ENCODE measurements at regions not wholly inside any gene's neighbourhood (a gene's known extent, or its start where the extent isn't known, plus 50 kb on each side); places are given as distances from the start of the nearest gene placed in this dataset.

DNA sequence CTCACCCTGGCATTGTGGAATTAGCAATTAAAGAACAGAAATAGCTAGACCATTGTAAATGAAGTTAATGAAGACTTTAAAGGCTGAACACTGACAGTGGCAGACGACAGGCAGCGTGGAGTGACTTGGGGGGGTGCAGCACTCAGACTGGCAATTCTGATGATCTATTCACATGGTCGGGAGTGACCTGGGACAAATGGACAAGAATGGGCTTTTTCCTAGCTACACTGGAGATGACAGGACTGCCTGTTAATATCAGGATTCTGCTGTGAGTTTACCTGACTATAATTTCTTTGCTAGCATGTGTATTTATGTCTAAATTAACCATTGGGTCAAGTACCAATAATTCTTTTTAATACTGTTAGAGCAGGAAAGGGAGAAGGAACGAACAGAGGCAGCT is 199.6 kb downstream of the FBXO15 start:
- 42 to 68% methylated on average over 3 to 4 of the region's 4 CpGs for WGBS, 2 donors (ENCODE audit: low coverage in 1 of 2)
- in situ Hi-C loops (cut with MboI; ENCODE audit: low pct_ligation_motif_present in 1 of 4, low pct_unique_long_range_greater_than_20kb in 1 of 4, low sequenced_read_pairs in 3 of 4), result loop anchor here in 1 of 4 donors (25.0 kb wide), 1 partner anchor 111 kb away; no protein-coding TSS in a partner anchor

DNA sequence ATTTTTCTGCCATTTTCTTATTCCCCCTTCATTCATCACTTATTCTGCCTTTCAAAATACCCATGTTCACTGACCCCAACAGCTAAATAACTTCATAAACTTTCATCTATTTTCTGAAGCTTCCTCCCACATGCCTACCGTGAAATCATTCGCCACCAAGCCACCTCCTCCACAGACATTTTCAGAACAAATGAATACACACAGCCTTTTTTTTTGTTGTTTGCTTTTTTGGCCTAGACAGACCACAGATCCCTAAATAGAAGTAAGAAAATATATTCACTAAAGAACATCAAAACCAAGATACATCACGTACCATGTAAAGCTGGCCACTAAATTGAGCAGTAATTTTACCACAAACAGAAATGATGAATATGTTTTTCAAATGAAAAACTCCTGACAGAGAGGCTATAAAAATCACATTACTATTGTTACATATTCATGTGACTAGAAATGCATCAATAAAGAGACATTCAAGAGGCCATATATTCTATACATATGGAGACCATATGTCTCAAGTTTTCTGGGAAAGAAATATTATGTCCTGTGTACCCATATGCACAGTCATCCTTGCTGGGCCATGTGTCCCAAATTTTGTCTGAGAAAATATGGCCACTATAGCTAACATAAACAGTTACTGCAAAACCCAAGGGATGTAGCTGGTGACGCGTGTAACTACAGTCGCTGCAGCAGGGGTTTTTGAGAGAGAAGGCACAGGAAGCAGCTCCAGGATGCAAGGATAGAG is 200.3 kb downstream of the FBXO15 start:
- H3K9me3 ChIP-seq, result no peaks in the 10 kb centered on the region
- DNase-seq, result no peak
- no peak overlapping the region for H3K4me3 ChIP-seq
- WGBS, 2 donors (ENCODE audit: low coverage in 1 of 2), result 69 to 80% methylated on average over 6 of the region's 6 CpGs
- intact Hi-C loops (cut with DNase I; ENCODE audit: low total_unique reads), result no loop called here
- TF ChIP-seq POLR2A (IDR thresholded peaks at IDR 0.05) (no peak), EP300 (IDR thresholded peaks at IDR 0.05; ENCODE audit: low read depth) (no peak), POLR2AphosphoS5 (IDR thresholded peaks at IDR 0.05) (no peak)
- TF ChIP-seq, protein P1, sequence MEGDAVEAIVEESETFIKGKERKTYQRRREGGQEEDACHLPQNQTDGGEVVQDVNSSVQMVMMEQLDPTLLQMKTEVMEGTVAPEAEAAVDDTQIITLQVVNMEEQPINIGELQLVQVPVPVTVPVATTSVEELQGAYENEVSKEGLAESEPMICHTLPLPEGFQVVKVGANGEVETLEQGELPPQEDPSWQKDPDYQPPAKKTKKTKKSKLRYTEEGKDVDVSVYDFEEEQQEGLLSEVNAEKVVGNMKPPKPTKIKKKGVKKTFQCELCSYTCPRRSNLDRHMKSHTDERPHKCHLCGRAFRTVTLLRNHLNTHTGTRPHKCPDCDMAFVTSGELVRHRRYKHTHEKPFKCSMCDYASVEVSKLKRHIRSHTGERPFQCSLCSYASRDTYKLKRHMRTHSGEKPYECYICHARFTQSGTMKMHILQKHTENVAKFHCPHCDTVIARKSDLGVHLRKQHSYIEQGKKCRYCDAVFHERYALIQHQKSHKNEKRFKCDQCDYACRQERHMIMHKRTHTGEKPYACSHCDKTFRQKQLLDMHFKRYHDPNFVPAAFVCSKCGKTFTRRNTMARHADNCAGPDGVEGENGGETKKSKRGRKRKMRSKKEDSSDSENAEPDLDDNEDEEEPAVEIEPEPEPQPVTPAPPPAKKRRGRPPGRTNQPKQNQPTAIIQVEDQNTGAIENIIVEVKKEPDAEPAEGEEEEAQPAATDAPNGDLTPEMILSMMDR (IDR thresholded peaks at IDR 0.05), result no peak
- H3K4me1 ChIP-seq, result no peaks in the 10 kb centered on the region
- in situ Hi-C loops (cut with MboI; ENCODE audit: low pct_ligation_motif_present in 1 of 4, low pct_unique_long_range_greater_than_20kb in 1 of 4, low sequenced_read_pairs in 3 of 4), result loop anchor here in 1 of 4 donors (25.0 kb wide), 1 partner anchor 110 kb away; no protein-coding TSS in a partner anchor
- no peaks in the 10 kb centered on the region for H3K36me3 ChIP-seq
- H3K27ac ChIP-seq, result no peak overlapping the region
- H3K27me3 ChIP-seq, result no peaks in the 10 kb centered on the region

More for the DNA sequence above, 199.6 kb downstream of the FBXO15 start:
- H3K27ac ChIP-seq, result no peak overlapping the region
- intact Hi-C loops (cut with DNase I; ENCODE audit: low total_unique reads), result no loop called here
- DNase-seq, result no peak
- H3K9me3 ChIP-seq, result no peaks in the 10 kb centered on the region
- no peaks in the 10 kb centered on the region for H3K4me1 ChIP-seq
- H3K4me3 ChIP-seq, result no peak overlapping the region
- no peaks in the 10 kb centered on the region for H3K36me3 ChIP-seq
- no peaks in the 10 kb centered on the region for H3K27me3 ChIP-seq
- TF ChIP-seq, protein P1 (IDR thresholded peaks at IDR 0.05), result no peak
- no peak for TF ChIP-seq POLR2AphosphoS5 (IDR thresholded peaks at IDR 0.05)
- TF ChIP-seq POLR2A (IDR thresholded peaks at IDR 0.05), result no peak
- TF ChIP-seq EP300 (IDR thresholded peaks at IDR 0.05; ENCODE audit: low read depth), result no peak

DNA sequence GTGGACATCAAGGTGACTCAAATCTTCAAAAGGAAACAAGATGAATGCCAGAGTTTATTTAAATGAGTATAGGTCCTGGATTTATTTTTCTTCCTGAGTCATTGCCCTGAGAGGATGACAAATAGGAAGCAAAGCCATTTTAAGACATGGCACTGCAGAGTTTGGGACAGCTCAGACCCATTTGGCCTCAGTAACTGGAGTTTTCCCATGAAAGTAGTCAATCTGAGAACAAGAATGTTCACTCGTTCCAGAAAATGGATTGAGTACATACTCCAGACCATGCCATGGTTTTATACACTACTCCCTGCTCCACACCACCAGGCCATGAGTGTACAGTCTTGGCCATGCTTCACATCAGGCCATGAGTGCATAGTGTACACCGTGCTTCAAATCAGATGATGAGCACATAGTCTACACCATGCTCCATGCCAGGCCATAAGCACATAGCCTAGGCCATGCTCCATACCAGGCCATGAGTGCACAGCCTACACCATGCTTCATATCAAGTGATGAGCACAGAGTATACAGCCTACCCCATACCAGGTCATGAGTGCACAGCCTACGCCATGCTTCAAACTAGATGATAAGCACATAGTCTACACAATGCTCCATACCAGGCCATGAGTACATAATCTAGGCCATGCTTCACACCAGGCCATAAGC is 202.4 kb downstream of the FBXO15 start:
- no peaks in the 10 kb centered on the region for H3K36me3 ChIP-seq
- no peak overlapping the region for H3K4me3 ChIP-seq
- no peaks in the 10 kb centered on the region for H3K27me3 ChIP-seq
- in situ Hi-C loops (cut with MboI; ENCODE audit: low pct_ligation_motif_present in 1 of 4, low pct_unique_long_range_greater_than_20kb in 1 of 4, low sequenced_read_pairs in 3 of 4), result loop anchor here in 1 of 4 donors (25.0 kb wide), 1 partner anchor 108 kb away; no protein-coding TSS in a partner anchor
- intact Hi-C loops (cut with DNase I; ENCODE audit: low total_unique reads), result no loop called here
- no peak overlapping the region for H3K27ac ChIP-seq
- no peaks in the 10 kb centered on the region for H3K4me1 ChIP-seq
- no peak for TF ChIP-seq POLR2A (IDR thresholded peaks at IDR 0.05)
- no peak for TF ChIP-seq EP300 (IDR thresholded peaks at IDR 0.05; ENCODE audit: low read depth)
- TF ChIP-seq POLR2AphosphoS5 (IDR thresholded peaks at IDR 0.05), result no peak
- TF ChIP-seq, protein P1 (IDR thresholded peaks at IDR 0.05), result no peak
- DNase-seq, result no peak
- 73 to 83% methylated on average over 2 to 3 of the region's 3 CpGs for WGBS, 2 donors (ENCODE audit: low coverage in 1 of 2)
- no peaks in the 10 kb centered on the region for H3K9me3 ChIP-seq

DNA sequence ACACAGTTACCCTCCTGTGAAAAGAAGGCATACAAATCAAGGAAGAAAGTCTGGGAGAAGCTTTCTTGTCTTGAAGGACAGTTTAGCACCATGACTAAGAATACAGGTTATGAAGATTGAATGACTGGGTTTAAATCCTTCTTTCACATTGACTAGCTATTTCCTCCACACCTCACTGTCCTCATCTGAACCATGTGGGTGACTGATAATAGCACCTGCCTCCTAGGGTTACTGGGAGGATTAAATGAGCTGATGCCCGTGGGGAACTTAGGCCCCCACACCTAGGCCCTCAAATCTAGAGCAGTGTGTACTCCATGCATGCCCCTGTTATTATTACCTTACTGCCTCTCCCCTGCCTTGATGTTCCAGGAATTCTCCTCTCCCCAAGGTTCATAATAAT is 202.9 kb downstream of the FBXO15 start:
- intact Hi-C loops (cut with DNase I; ENCODE audit: low total_unique reads) (no loop called here), in situ Hi-C loops (cut with MboI; ENCODE audit: low pct_ligation_motif_present in 1 of 4, low pct_unique_long_range_greater_than_20kb in 1 of 4, low sequenced_read_pairs in 3 of 4) (loop anchor here in 1 of 4 donors (25.0 kb wide), 1 partner anchor 107 kb away; no protein-coding TSS in a partner anchor)
- no peak overlapping the region for H3K4me3 ChIP-seq
- no peaks in the 10 kb centered on the region for H3K36me3 ChIP-seq
- TF ChIP-seq, protein P1 (IDR thresholded peaks at IDR 0.05), result no peak
- no peak for TF ChIP-seq POLR2A (IDR thresholded peaks at IDR 0.05)
- no peak for TF ChIP-seq EP300 (IDR thresholded peaks at IDR 0.05; ENCODE audit: low read depth)
- H3K27me3 ChIP-seq, result no peaks in the 10 kb centered on the region
- no peak for DNase-seq
- H3K27ac ChIP-seq, result no peak overlapping the region
- WGBS, 2 donors (ENCODE audit: low coverage in 1 of 2), result 55 to 67% methylated on average over 1 of the region's 1 CpG
- H3K9me3 ChIP-seq, result no peaks in the 10 kb centered on the region
- H3K4me1 ChIP-seq, result no peaks in the 10 kb centered on the region

Measured in transverse colon (tissue), 4 donors.